ENCODE measurements at regions not wholly inside any gene's neighbourhood (a gene's known extent, or its start where the extent isn't known, plus 50 kb on each side); places are given as distances from the start of the nearest gene placed in this dataset.

DNA sequence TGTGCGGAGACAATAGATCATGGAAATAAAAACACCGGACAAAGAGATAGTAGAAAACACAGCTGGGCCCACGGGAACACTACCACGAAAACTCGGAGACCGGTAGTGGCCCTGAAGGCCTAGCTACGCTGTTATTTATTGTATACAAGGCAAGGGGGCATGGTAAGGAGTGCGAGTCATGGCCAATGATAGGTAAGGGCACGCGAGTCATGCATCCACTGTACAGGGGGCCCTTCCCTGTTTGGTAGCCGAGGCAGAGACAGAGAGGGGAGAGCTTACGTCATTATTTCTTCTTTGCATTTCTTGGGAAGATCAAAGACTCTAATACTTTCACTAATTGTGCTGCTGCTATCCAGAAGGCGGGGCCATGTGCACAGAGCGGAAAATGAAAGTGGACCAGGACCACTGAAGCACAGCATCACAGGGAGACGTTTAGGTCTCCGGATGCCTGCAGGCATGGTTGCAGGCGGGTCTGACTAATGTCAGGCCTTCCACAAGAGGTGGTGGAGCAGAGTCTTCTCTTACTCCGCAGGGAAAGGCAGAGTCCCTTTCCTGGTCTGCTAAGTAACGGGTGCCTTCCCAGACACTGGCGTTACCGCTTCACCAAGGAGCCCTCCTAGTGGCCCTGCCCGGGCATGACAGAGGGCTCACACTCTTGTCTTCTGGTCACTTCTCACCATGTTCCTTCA, 74.4 kb upstream of the ARL4D start:
- TF ChIP-seq, protein P1, sequence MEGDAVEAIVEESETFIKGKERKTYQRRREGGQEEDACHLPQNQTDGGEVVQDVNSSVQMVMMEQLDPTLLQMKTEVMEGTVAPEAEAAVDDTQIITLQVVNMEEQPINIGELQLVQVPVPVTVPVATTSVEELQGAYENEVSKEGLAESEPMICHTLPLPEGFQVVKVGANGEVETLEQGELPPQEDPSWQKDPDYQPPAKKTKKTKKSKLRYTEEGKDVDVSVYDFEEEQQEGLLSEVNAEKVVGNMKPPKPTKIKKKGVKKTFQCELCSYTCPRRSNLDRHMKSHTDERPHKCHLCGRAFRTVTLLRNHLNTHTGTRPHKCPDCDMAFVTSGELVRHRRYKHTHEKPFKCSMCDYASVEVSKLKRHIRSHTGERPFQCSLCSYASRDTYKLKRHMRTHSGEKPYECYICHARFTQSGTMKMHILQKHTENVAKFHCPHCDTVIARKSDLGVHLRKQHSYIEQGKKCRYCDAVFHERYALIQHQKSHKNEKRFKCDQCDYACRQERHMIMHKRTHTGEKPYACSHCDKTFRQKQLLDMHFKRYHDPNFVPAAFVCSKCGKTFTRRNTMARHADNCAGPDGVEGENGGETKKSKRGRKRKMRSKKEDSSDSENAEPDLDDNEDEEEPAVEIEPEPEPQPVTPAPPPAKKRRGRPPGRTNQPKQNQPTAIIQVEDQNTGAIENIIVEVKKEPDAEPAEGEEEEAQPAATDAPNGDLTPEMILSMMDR (IDR thresholded peaks at IDR 0.05; ENCODE audit: insufficient read depth, low read length), result no peak
- TF ChIP-seq, protein P2, sequence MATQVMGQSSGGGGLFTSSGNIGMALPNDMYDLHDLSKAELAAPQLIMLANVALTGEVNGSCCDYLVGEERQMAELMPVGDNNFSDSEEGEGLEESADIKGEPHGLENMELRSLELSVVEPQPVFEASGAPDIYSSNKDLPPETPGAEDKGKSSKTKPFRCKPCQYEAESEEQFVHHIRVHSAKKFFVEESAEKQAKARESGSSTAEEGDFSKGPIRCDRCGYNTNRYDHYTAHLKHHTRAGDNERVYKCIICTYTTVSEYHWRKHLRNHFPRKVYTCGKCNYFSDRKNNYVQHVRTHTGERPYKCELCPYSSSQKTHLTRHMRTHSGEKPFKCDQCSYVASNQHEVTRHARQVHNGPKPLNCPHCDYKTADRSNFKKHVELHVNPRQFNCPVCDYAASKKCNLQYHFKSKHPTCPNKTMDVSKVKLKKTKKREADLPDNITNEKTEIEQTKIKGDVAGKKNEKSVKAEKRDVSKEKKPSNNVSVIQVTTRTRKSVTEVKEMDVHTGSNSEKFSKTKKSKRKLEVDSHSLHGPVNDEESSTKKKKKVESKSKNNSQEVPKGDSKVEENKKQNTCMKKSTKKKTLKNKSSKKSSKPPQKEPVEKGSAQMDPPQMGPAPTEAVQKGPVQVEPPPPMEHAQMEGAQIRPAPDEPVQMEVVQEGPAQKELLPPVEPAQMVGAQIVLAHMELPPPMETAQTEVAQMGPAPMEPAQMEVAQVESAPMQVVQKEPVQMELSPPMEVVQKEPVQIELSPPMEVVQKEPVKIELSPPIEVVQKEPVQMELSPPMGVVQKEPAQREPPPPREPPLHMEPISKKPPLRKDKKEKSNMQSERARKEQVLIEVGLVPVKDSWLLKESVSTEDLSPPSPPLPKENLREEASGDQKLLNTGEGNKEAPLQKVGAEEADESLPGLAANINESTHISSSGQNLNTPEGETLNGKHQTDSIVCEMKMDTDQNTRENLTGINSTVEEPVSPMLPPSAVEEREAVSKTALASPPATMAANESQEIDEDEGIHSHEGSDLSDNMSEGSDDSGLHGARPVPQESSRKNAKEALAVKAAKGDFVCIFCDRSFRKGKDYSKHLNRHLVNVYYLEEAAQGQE (IDR thresholded peaks at IDR 0.05; ENCODE audit: insufficient replicate concordance, low read depth), result no peak
- TF ChIP-seq POLR2AphosphoS5 (IDR thresholded peaks at IDR 0.05; ENCODE audit: low read depth) (no peak), GABPA (IDR thresholded peaks at IDR 0.05; ENCODE audit: low read depth) (no peak)

All from HL-60 (cell line).